Sigmoid colon (tissue), 6 donors: ENCODE measurements at regions not wholly inside any gene's neighbourhood (a gene's known extent, or its start where the extent isn't known, plus 50 kb on each side); places are given as distances from the start of the nearest gene placed in this dataset.

ENCODE experiments used
- DNase-seq: peaks from one replicate; pipeline ENCODE4 v3.0.0-alpha.2; 2019
- H3K27ac ChIP-seq, 4 donors: fragments of 200-600 bp; sonication (generic); one replicate each; pipeline ENCODE4 v1.5.1; 2016 to 2019; ENCODE audit warnings: mild to moderate bottlenecking in 1 of 4
- H3K27me3 ChIP-seq, 3 donors: fragments of 200-600 bp; sonication (generic); one replicate each; pipeline ENCODE4 v1.5.1; 2019; ENCODE audit warnings: mild to moderate bottlenecking in 1 of 3
- H3K36me3 ChIP-seq, 4 donors: fragments of 200-600 bp; sonication (generic); one replicate each; pipeline ENCODE4 v1.5.1; 2016 to 2019
- H3K4me1 ChIP-seq, 4 donors: fragments of 200-600 bp; sonication (generic); one replicate each; pipeline ENCODE4 v1.5.1; 2017 to 2019
- H3K4me3 ChIP-seq, 4 donors: fragments of 200-600 bp; sonication (generic); one replicate each; pipeline ENCODE4 v1.5.1; 2017 to 2019; ENCODE audit warnings: mild to moderate bottlenecking in 2 of 4, moderate library complexity in 1 of 4
- H3K9me3 ChIP-seq, 4 donors: fragments of 200-600 bp in 3 of 4; sonication (generic) in 3 of 4; one replicate each; pipeline versions ENCODE4 v1.5.1 to v1.6.1; 2013 to 2019
- CTCF ChIP-seq, 4 experiments: fragments of 450-650 bp in 3 of 4; fragments of 200-600 bp in 1 of 4; IDR thresholded peaks; one replicate each; pipeline ENCODE4 v1.5.1; 2016 to 2019; ENCODE audit warnings: antibody characterized with exemption in 4 of 4, mild to moderate bottlenecking in 3 of 4, moderate library complexity in 2 of 4
- EP300 ChIP-seq, 4 donors: sonication (generic); formaldehyde crosslinking; IDR thresholded peaks; one replicate each; pipeline ENCODE4 v1.6.1; 2017; ENCODE audit warnings: antibody characterized with exemption in 4 of 4
- POLR2A ChIP-seq, 2 donors: fragments of 450-650 bp; IDR thresholded peaks; one replicate each; pipeline ENCODE4 v1.6.1; 2016; ENCODE audit warnings: antibody characterized with exemption in 2 of 2, mild to moderate bottlenecking in 2 of 2, moderate library complexity in 2 of 2
- POLR2AphosphoS5 ChIP-seq, 4 donors: sonication (generic); formaldehyde crosslinking; IDR thresholded peaks; one replicate each; pipeline ENCODE4 v1.6.1; 2017; ENCODE audit warnings: antibody characterized with exemption in 4 of 4
- WGBS, 2 donors: extraction: QIAGEN DNeasy Blood & Tissue Kit; methylation state at CpG; one replicate each; pipeline ENCODE4 v1.1.7; 2013; 5-methylcytosine and 5-hydroxymethylcytosine counted together
- intact Hi-C: fragments of 100-400 bp; cut with DNase I; formaldehyde crosslinking; loops from one replicate; pipeline ENCODE4 v1.15.1; 2023
- donor health status: healthy with polysubstance abuse.
- donor health status: healthy.

- no peak for TF ChIP-seq EP300 (IDR thresholded peaks at IDR 0.05)
- no peak for TF ChIP-seq POLR2A (IDR thresholded peaks at IDR 0.05)
- TF ChIP-seq CTCF (IDR thresholded peaks at IDR 0.05) = no peak
- no peak for TF ChIP-seq POLR2AphosphoS5 (IDR thresholded peaks at IDR 0.05)
- Histone ChIP-seq H3K27ac (no peak overlapping the region), H3K4me1 (peaks cover 0 to 9% (median 8%) of the 10 kb centered on the region in 4 donors), H3K36me3 (no peaks in the 10 kb centered on the region), H3K4me3 (no peak overlapping the region), H3K27me3 (no peaks in the 10 kb centered on the region), H3K9me3 (no peaks in the 10 kb centered on the region)
- no peak for DNase-seq
- 40 to 60% methylated on average over 22 of the region's 22 CpGs for WGBS, 2 donors
- intact Hi-C loops = no loop called here
Observed at GRCh38 chr2:238985041-238985729, 137.3 kb downstream of the TWIST2 start.

GRCh38 chr2:238985931-238986446 is 138.1 kb downstream of the TWIST2 start:
- intact Hi-C loops = no loop called here
- H3K4me1 ChIP-seq = peaks cover 0 to 9% (median 8%) of the 10 kb centered on the region in 4 donors
- no peak overlapping the region for H3K4me3 ChIP-seq
- DNase-seq = peak; percentile 55
- TF ChIP-seq POLR2AphosphoS5 (IDR thresholded peaks at IDR 0.05) (no peak), POLR2A (IDR thresholded peaks at IDR 0.05) (no peak), CTCF (IDR thresholded peaks at IDR 0.05) (no peak), EP300 (IDR thresholded peaks at IDR 0.05) (no peak)
- WGBS, 2 donors = 71 to 81% methylated on average over 30 of the region's 30 CpGs
- no peaks in the 10 kb centered on the region for H3K9me3 ChIP-seq
- no peaks in the 10 kb centered on the region for H3K27me3 ChIP-seq
- no peak overlapping the region for H3K27ac ChIP-seq
- H3K36me3 ChIP-seq = no peaks in the 10 kb centered on the region

GRCh38 chr2:238986491-238987351 is 138.8 kb downstream of the TWIST2 start:
- intact Hi-C loops = no loop called here
- peak; percentile 51 for DNase-seq
- Histone ChIP-seq H3K9me3 (no peaks in the 10 kb centered on the region), H3K4me3 (no peak overlapping the region), H3K27ac (no peak overlapping the region), H3K4me1 (peaks cover 0 to 9% (median 8%) of the 10 kb centered on the region in 4 donors), H3K27me3 (no peaks in the 10 kb centered on the region), H3K36me3 (no peaks in the 10 kb centered on the region)
- WGBS, 2 donors = 84 to 89% methylated on average over 41 of the region's 41 CpGs
- TF ChIP-seq POLR2AphosphoS5 (IDR thresholded peaks at IDR 0.05) = no peak
- no peak for TF ChIP-seq CTCF (IDR thresholded peaks at IDR 0.05)
- TF ChIP-seq POLR2A (IDR thresholded peaks at IDR 0.05) = no peak
- no peak for TF ChIP-seq EP300 (IDR thresholded peaks at IDR 0.05)

GRCh38 chr2:238987352-238987981 is 139.6 kb downstream of the TWIST2 start:
- intact Hi-C loops = no loop called here
- DNase-seq = no peak

More at GRCh38 chr2:238987352-238987981, 139.6 kb downstream of the TWIST2 start:
- TF ChIP-seq POLR2AphosphoS5 (IDR thresholded peaks at IDR 0.05) (no peak), CTCF (IDR thresholded peaks at IDR 0.05) (no peak), EP300 (IDR thresholded peaks at IDR 0.05) (no peak), POLR2A (IDR thresholded peaks at IDR 0.05) (no peak)
- 84 to 86% methylated on average over 14 of the region's 14 CpGs for WGBS, 2 donors
- peaks cover 0 to 9% (median 8%) of the 10 kb centered on the region in 4 donors for H3K4me1 ChIP-seq
- H3K27me3 ChIP-seq = no peaks in the 10 kb centered on the region
- H3K27ac ChIP-seq = no peak overlapping the region
- H3K9me3 ChIP-seq = no peaks in the 10 kb centered on the region
- no peaks in the 10 kb centered on the region for H3K36me3 ChIP-seq
- H3K4me3 ChIP-seq = no peak overlapping the region
